Smooth muscle cell (in vitro differentiated cells): ENCODE measurements at regions not wholly inside any gene's neighbourhood (a gene's known extent, or its start where the extent isn't known, plus 50 kb on each side); places are given as distances from the start of the nearest gene placed in this dataset.

Experiments
- DNase-seq: peaks from one replicate; lab custom pipeline; 2025; ENCODE audit not compliant: unreplicated experiment; lab: John Stamatoyannopoulos, UW
- H2AFZ ChIP-seq: fragments of 200-600 bp; sonication (generic); 2 replicates; pipeline ENCODE4 v1.6.0; 2016; ENCODE audit warnings: antibody characterized with exemption, low read depth, mild to moderate bottlenecking
- H3F3A ChIP-seq: fragments of 200-600 bp; sonication (generic); 2 replicates; pipeline ENCODE4 v1.6.0; 2017; ENCODE audit warnings: antibody characterized with exemption, low read depth
- H3K27ac ChIP-seq: fragments of 200-600 bp; sonication (generic); 2 replicates; pipeline ENCODE4 v1.5.1; 2016; ENCODE audit warnings: low read depth, mild to moderate bottlenecking
- H3K27me3 ChIP-seq: fragments of 200-600 bp; sonication (generic); 2 replicates; pipeline ENCODE4 v1.6.1; 2016; ENCODE audit warnings: low read depth, mild to moderate bottlenecking
- H3K36me3 ChIP-seq: fragments of 200-600 bp; sonication (generic); 2 replicates; pipeline ENCODE4 v1.5.1; 2016; ENCODE audit warnings: low read depth
- H3K4me1 ChIP-seq: fragments of 200-600 bp; sonication (generic); 2 replicates; pipeline ENCODE4 v1.5.1; 2016; ENCODE audit warnings: low read depth
- H3K4me2 ChIP-seq: fragments of 200-600 bp; sonication (generic); 2 replicates; pipeline ENCODE4 v1.6.0; 2016; ENCODE audit warnings: mild to moderate bottlenecking
- H3K4me3 ChIP-seq: fragments of 200-600 bp; sonication (generic); 2 replicates; pipeline ENCODE4 v1.5.1; 2016; ENCODE audit warnings: mild to moderate bottlenecking
- H3K79me2 ChIP-seq: fragments of 200-600 bp; sonication (generic); 2 replicates; pipeline ENCODE4 v1.6.0; 2016; ENCODE audit warnings: low read depth, mild to moderate bottlenecking
- H3K9ac ChIP-seq: fragments of 200-600 bp; sonication (generic); 2 replicates; pipeline ENCODE4 v1.6.0; 2016; ENCODE audit warnings: low read depth
- H3K9me3 ChIP-seq: fragments of 200-600 bp; sonication (generic); replicated peaks from 2 replicates; pipeline ENCODE4 v1.5.1; 2016; ENCODE audit warnings: low read depth
- H4K20me1 ChIP-seq: fragments of 200-600 bp; sonication (generic); 2 replicates; pipeline ENCODE4 v1.6.0; 2016; ENCODE audit warnings: low read depth
- CTCF ChIP-seq: fragments of 200-600 bp; sonication (generic); IDR thresholded peaks from 2 replicates; pipeline ENCODE4 v1.5.1; 2017; ENCODE audit warnings: borderline replicate concordance, mild to moderate bottlenecking, antibody characterized with exemption; ENCODE audit not compliant: insufficient read depth, poor library complexity, severe bottlenecking
- WGBS: methylation state at CpG from one replicate; pipeline ENCODE4 v1.1.7; 2016; ENCODE audit warnings: low lambda C conversion rate; 5-methylcytosine and 5-hydroxymethylcytosine counted together

DNA sequence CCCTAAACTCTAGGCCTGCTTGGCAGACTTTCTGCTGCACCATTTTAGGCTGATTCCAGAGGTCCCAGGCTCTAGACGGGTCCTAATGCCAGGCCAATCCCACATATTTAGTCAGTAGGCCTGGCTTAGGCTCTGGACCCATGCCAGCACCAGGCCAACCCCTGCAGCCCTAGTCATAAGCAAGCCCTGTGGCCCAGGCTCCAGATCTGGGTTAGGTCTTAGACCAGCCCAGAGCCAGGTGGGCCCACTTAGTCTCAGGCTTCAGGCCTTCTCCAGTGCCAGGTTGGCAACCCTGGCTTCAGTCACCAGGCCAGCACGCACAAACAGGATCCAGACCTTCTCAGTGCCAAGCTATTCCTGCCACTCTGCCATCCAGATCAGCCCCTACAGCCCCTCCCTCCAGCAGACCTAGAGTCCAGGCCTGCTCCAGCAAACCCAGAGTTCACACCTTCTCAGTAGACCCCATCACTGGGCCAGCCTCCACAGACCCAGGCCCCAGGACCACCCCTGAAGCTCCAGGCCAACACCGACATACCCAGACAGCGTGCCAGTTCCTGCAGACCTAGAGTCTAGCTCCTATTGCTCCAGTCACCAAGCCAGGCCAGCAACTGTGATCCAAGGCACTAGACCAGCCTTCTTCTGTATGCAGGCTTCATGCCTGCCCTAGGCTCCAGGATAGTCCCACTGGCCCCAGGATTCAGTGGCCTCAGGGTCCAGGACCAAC lies 467.6 kb downstream of the RWDD3 start:
- Histone ChIP-seq H3K9ac (no peak overlapping the region), H3K9me3 (peaks cover 12% of the 10 kb centered on the region), H3F3A (no peaks in the 10 kb centered on the region)

DNA sequence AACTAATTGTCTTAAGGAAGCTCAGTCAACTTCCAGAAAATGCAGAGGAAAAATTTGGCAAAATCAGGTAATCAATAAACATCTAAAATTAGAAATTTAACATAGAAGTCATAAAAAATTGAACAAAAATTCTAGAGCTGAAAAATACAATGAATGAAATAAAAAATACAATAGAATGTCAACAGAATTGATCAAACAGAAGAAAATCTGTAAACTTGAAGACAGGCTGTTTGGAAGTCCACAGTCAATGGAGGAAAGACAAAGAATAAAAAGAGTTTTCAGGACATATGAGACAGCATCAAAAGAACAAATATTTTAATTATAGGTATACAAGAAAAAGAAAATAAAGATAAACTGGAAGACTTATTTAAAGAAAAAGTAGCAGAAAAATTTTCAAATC lies 469.0 kb downstream of the RWDD3 start:
- H3K4me2 ChIP-seq: no peak overlapping the region
- no peaks in the 10 kb centered on the region for H3K79me2 ChIP-seq
- no peak for DNase-seq
- peaks cover 8% of the 10 kb centered on the region for H3K36me3 ChIP-seq
- peaks cover 12% of the 10 kb centered on the region for H3K9me3 ChIP-seq
- no peaks in the 10 kb centered on the region for H4K20me1 ChIP-seq
- TF ChIP-seq CTCF: no peak
- H3K27me3 ChIP-seq: no peaks in the 10 kb centered on the region
- no peak overlapping the region for H3K4me3 ChIP-seq
- H3K9ac ChIP-seq: no peak overlapping the region
- H3F3A ChIP-seq: no peaks in the 10 kb centered on the region
- H3K27ac ChIP-seq: no peak overlapping the region
- no peak overlapping the region for H2AFZ ChIP-seq
- peaks cover 17% of the 10 kb centered on the region for H3K4me1 ChIP-seq

More for the DNA sequence above, 467.6 kb downstream of the RWDD3 start:
- TF ChIP-seq CTCF: no peak
- H3K27ac ChIP-seq: no peak overlapping the region
- 96% methylated on average over 4 of the region's 4 CpGs for WGBS
- no peak overlapping the region for H2AFZ ChIP-seq
- H3K4me1 ChIP-seq: peaks cover 18% of the 10 kb centered on the region
- H3K79me2 ChIP-seq: no peaks in the 10 kb centered on the region
- H3K27me3 ChIP-seq: no peaks in the 10 kb centered on the region
- peaks cover 8% of the 10 kb centered on the region for H3K36me3 ChIP-seq
- no peak overlapping the region for H3K4me3 ChIP-seq
- H3K4me2 ChIP-seq: no peak overlapping the region
- DNase-seq: no peak
- H4K20me1 ChIP-seq: no peaks in the 10 kb centered on the region

DNA sequence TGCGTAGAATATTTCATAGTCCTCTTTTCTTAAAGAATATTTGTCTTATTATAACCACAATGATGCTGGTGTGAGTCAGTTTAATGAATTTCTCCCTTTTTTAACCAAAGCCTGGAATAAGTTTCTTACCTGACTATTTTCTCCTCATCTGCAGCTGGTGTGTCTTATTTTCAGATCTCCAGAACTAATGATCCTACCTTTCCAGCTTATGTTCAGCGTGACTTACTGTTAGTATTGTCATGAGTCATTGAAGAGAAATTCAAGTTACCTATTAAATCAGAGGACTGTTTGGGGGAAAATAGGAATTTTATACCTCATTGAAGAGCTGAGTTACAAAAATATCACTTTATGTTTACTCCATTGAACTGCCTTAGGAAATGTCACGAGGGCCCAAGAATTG lies 482.1 kb downstream of the RWDD3 start:
- H3K9me3 ChIP-seq: no peaks in the 10 kb centered on the region
- H3K36me3 ChIP-seq: no peaks in the 10 kb centered on the region
- no peaks in the 10 kb centered on the region for H3K27me3 ChIP-seq
- H3K9ac ChIP-seq: no peak overlapping the region
- no peaks in the 10 kb centered on the region for H3K79me2 ChIP-seq
- H3K27ac ChIP-seq: no peak overlapping the region
- H4K20me1 ChIP-seq: no peaks in the 10 kb centered on the region
- no peak overlapping the region for H2AFZ ChIP-seq
- no peak overlapping the region for H3K4me3 ChIP-seq
- no peaks in the 10 kb centered on the region for H3K4me1 ChIP-seq
- H3F3A ChIP-seq: no peaks in the 10 kb centered on the region
- WGBS: 87% methylated on average over 3 of the region's 3 CpGs
- no peak for TF ChIP-seq CTCF
- no peak for DNase-seq
- no peak overlapping the region for H3K4me2 ChIP-seq

DNA sequence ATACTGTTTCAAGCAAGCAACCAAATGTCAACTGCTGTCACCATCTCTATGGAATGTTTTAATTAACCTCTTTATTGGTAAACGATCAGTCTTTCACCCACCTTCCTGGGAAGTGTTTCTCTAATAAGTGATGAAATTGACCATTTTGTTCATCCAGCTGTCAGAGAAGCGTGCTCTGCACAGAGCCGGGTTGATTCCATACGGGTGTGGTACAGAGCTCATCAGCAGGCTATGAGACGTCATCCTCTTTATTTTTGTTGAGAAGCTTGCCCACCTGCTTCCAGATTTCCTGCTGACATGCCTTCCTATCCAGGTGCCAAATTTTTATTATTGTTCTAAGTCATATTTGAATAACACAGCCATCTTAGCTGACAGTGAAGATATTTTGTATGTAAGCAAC lies 482.5 kb downstream of the RWDD3 start:
- no peak for DNase-seq
- no peak overlapping the region for H3K9ac ChIP-seq
- no peak for TF ChIP-seq CTCF
- H3K27me3 ChIP-seq: no peaks in the 10 kb centered on the region
- H3K9me3 ChIP-seq: no peaks in the 10 kb centered on the region
- 90% methylated on average over 5 of the region's 5 CpGs for WGBS
- H2AFZ ChIP-seq: no peak overlapping the region
- no peak overlapping the region for H3K4me2 ChIP-seq
- no peaks in the 10 kb centered on the region for H3F3A ChIP-seq
- no peaks in the 10 kb centered on the region for H3K36me3 ChIP-seq
- no peaks in the 10 kb centered on the region for H3K4me1 ChIP-seq
- no peaks in the 10 kb centered on the region for H4K20me1 ChIP-seq
- H3K4me3 ChIP-seq: no peak overlapping the region
- H3K27ac ChIP-seq: no peak overlapping the region
- no peaks in the 10 kb centered on the region for H3K79me2 ChIP-seq
